Smooth muscle cell (in vitro differentiated cells): ENCODE measurements at regions not wholly inside any gene's neighbourhood (a gene's known extent, or its start where the extent isn't known, plus 50 kb on each side); places are given as distances from the start of the nearest gene placed in this dataset.

ENCODE experiments used
- DNase-seq: peaks from one replicate; lab custom pipeline; 2025; ENCODE audit not compliant: unreplicated experiment; lab: John Stamatoyannopoulos, UW
- H2AFZ ChIP-seq: fragments of 200-600 bp; sonication (generic); 2 replicates; pipeline ENCODE4 v1.6.0; 2016; ENCODE audit warnings: antibody characterized with exemption, low read depth, mild to moderate bottlenecking
- H3F3A ChIP-seq: fragments of 200-600 bp; sonication (generic); 2 replicates; pipeline ENCODE4 v1.6.0; 2017; ENCODE audit warnings: antibody characterized with exemption, low read depth
- H3K27ac ChIP-seq: fragments of 200-600 bp; sonication (generic); 2 replicates; pipeline ENCODE4 v1.5.1; 2016; ENCODE audit warnings: low read depth, mild to moderate bottlenecking
- H3K27me3 ChIP-seq: fragments of 200-600 bp; sonication (generic); 2 replicates; pipeline ENCODE4 v1.6.1; 2016; ENCODE audit warnings: low read depth, mild to moderate bottlenecking
- H3K36me3 ChIP-seq: fragments of 200-600 bp; sonication (generic); 2 replicates; pipeline ENCODE4 v1.5.1; 2016; ENCODE audit warnings: low read depth
- H3K4me1 ChIP-seq: fragments of 200-600 bp; sonication (generic); 2 replicates; pipeline ENCODE4 v1.5.1; 2016; ENCODE audit warnings: low read depth
- H3K4me2 ChIP-seq: fragments of 200-600 bp; sonication (generic); 2 replicates; pipeline ENCODE4 v1.6.0; 2016; ENCODE audit warnings: mild to moderate bottlenecking
- H3K4me3 ChIP-seq: fragments of 200-600 bp; sonication (generic); 2 replicates; pipeline ENCODE4 v1.5.1; 2016; ENCODE audit warnings: mild to moderate bottlenecking
- H3K79me2 ChIP-seq: fragments of 200-600 bp; sonication (generic); 2 replicates; pipeline ENCODE4 v1.6.0; 2016; ENCODE audit warnings: low read depth, mild to moderate bottlenecking
- H3K9ac ChIP-seq: fragments of 200-600 bp; sonication (generic); 2 replicates; pipeline ENCODE4 v1.6.0; 2016; ENCODE audit warnings: low read depth
- H3K9me3 ChIP-seq: fragments of 200-600 bp; sonication (generic); replicated peaks from 2 replicates; pipeline ENCODE4 v1.5.1; 2016; ENCODE audit warnings: low read depth
- H4K20me1 ChIP-seq: fragments of 200-600 bp; sonication (generic); 2 replicates; pipeline ENCODE4 v1.6.0; 2016; ENCODE audit warnings: low read depth
- WGBS: methylation state at CpG from one replicate; pipeline ENCODE4 v1.1.7; 2016; ENCODE audit warnings: low lambda C conversion rate; 5-methylcytosine and 5-hydroxymethylcytosine counted together
- TF ChIP-seq, protein P1 (sequence below): fragments of 200-600 bp; sonication (generic); IDR thresholded peaks from 2 replicates; pipeline ENCODE4 v1.5.1; 2017; ENCODE audit warnings: borderline replicate concordance, mild to moderate bottlenecking, antibody characterized with exemption; ENCODE audit not compliant: insufficient read depth, poor library complexity, severe bottlenecking

- no peaks in the 10 kb centered on the region for H3K79me2 ChIP-seq
- TF ChIP-seq, protein P1, sequence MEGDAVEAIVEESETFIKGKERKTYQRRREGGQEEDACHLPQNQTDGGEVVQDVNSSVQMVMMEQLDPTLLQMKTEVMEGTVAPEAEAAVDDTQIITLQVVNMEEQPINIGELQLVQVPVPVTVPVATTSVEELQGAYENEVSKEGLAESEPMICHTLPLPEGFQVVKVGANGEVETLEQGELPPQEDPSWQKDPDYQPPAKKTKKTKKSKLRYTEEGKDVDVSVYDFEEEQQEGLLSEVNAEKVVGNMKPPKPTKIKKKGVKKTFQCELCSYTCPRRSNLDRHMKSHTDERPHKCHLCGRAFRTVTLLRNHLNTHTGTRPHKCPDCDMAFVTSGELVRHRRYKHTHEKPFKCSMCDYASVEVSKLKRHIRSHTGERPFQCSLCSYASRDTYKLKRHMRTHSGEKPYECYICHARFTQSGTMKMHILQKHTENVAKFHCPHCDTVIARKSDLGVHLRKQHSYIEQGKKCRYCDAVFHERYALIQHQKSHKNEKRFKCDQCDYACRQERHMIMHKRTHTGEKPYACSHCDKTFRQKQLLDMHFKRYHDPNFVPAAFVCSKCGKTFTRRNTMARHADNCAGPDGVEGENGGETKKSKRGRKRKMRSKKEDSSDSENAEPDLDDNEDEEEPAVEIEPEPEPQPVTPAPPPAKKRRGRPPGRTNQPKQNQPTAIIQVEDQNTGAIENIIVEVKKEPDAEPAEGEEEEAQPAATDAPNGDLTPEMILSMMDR, result no peak
- H3K9me3 ChIP-seq, result no peaks in the 10 kb centered on the region
- 87% methylated on average over 1 of the region's 1 CpG for WGBS
- no peaks in the 10 kb centered on the region for H3K27me3 ChIP-seq
- no peaks in the 10 kb centered on the region for H3F3A ChIP-seq
- DNase-seq, result no peak
- no peak overlapping the region for H3K27ac ChIP-seq
- no peak overlapping the region for H2AFZ ChIP-seq
- H3K9ac ChIP-seq, result no peak overlapping the region
- no peak overlapping the region for H3K4me2 ChIP-seq
- H4K20me1 ChIP-seq, result no peaks in the 10 kb centered on the region
- H3K4me3 ChIP-seq, result no peak overlapping the region
- H3K36me3 ChIP-seq, result no peaks in the 10 kb centered on the region
- peaks cover 5% of the 10 kb centered on the region for H3K4me1 ChIP-seq
Observed at GRCh38 chr1:102096162-102096561, 99.4 kb upstream of the OLFM3 start.

- Histone ChIP-seq H3K4me3 (no peak overlapping the region), H3K36me3 (no peaks in the 10 kb centered on the region), H3K9me3 (no peaks in the 10 kb centered on the region), H3K4me2 (no peak overlapping the region), H3K79me2 (no peaks in the 10 kb centered on the region), H3K4me1 (peaks cover 15% of the 10 kb centered on the region), H3K9ac (no peak overlapping the region), H3K27ac (no peak overlapping the region), H4K20me1 (no peaks in the 10 kb centered on the region), H3K27me3 (no peaks in the 10 kb centered on the region), H2AFZ (no peak overlapping the region), H3F3A (no peaks in the 10 kb centered on the region)
- no peak for DNase-seq
- TF ChIP-seq, protein P1, result no peak
- WGBS, result 70% methylated on average over 1 of the region's 1 CpG
Observed at GRCh38 chr1:102089791-102090190, 93.1 kb upstream of the OLFM3 start.

DNA sequence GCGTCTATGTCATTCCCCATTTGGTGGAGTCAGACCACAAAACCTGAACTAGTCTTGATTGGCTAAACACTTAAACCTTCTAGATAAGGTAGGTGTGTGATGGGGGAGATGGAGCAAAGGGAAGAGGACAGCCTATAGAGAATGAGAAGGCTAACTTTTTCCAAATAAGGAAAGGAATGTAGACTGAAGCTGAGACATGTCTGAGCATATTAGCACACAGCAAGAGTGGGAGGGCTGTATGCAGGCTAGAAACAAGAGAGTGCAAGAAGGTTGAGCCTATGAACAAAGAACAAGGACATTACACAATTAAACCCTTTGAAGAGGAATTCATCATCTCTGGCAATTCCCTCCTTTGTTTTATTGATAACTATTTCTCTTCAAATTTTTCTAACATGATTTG is 89.2 kb upstream of the OLFM3 start:
- Histone ChIP-seq H3K27me3 (no peaks in the 10 kb centered on the region), H3K4me2 (no peak overlapping the region), H3K9ac (no peak overlapping the region), H3K9me3 (no peaks in the 10 kb centered on the region), H3K27ac (no peak overlapping the region), H3K36me3 (no peaks in the 10 kb centered on the region), H3K4me3 (no peak overlapping the region), H3K79me2 (no peaks in the 10 kb centered on the region), H3K4me1 (peaks cover 11% of the 10 kb centered on the region), H2AFZ (peak overlapping the region; percentile 23), H4K20me1 (no peaks in the 10 kb centered on the region), H3F3A (no peaks in the 10 kb centered on the region)
- whole genome bisulfite sequencing, result 76% methylated on average over 1 of the region's 1 CpG
- DNase-seq, result no peak
- TF ChIP-seq, protein P1, result no peak

DNA sequence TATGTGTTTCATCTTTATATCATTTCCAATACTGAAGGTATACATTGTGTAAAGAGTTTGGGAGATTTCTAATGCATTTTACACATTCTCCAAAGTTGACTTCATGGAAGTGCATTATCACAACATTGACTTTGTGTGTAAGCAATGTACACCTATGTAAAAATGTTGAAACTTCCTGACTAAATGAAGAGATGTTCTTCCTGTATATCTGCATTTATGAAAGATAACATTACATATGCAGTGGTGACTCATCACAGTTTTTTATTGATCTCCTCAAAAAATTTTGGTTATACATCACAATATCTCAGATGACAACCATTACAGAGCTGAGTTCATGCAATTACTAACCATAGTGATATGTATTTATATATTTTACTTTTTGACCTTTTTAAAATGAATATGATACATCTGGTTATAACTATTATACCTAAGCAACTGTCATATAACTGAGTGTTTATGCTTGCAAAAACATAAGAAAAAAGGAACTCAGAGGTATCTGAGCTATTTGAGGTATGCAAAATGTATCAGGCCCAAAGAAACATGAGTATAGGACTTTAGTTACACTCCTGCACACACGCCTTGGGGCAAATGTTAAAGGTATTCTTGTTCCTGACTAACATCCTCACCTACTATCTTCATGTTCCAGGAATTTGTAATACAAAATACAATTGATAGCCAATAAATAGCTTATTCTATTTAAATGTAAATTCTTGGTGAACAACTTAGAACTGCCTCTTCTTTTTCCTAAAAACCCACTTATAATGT is 88.2 kb upstream of the OLFM3 start:
- no peaks in the 10 kb centered on the region for H3K9me3 ChIP-seq
- H3K4me3 ChIP-seq, result no peak overlapping the region
- peaks cover 11% of the 10 kb centered on the region for H3K4me1 ChIP-seq
- H4K20me1 ChIP-seq, result no peaks in the 10 kb centered on the region
- H3K27ac ChIP-seq, result no peak overlapping the region
- no peak overlapping the region for H3K4me2 ChIP-seq
- TF ChIP-seq, protein P1, result no peak
- no peak for DNase-seq
- no peaks in the 10 kb centered on the region for H3K79me2 ChIP-seq
- no peaks in the 10 kb centered on the region for H3K27me3 ChIP-seq
- 77% methylated on average over 1 of the region's 1 CpG for WGBS
- H3K36me3 ChIP-seq, result no peaks in the 10 kb centered on the region
- H3K9ac ChIP-seq, result no peak overlapping the region
- H2AFZ ChIP-seq, result no peak overlapping the region
- no peaks in the 10 kb centered on the region for H3F3A ChIP-seq
